HEK293 (cell line): ENCODE measurements at regions not wholly inside any gene's neighbourhood (a gene's known extent, or its start where the extent isn't known, plus 50 kb on each side); places are given as distances from the start of the nearest gene placed in this dataset.

Source experiments
- CTCF ChIA-PET: fragments of 350-600 bp; formaldehyde crosslinking; extraction: SDS; loops from one replicate; lab custom pipeline; 2021; ENCODE audit warnings: antibody characterized with exemption; lab: Yijun Ruan, JAX
- POLR2A ChIA-PET: fragments of 300-600 bp; formaldehyde crosslinking; extraction: SDS; loops from one replicate; lab custom pipeline; 2020; ENCODE audit warnings: antibody characterized with exemption, inconsistent platforms; lab: Yijun Ruan, JAX
- H3K27ac ChIP-seq: fragments of 200-500 bp; sonication (Bioruptor generic); 2 replicates; pipeline ENCODE4 v1.5.1; 2014; ENCODE audit warnings: low read depth, low read length, control low read depth, inconsistent platforms; ENCODE audit errors: extremely low read depth
- H3K36me3 ChIP-seq, 2 experiments: fragments of 200-500 bp in 1 of 2; sonication (Bioruptor generic) in 1 of 2; 1 replicate in 1 of 2; 2 replicates in 1 of 2; pipeline ENCODE4 v1.5.1; 2014 to 2017; ENCODE audit warnings: inconsistent platforms in 2 of 2, low read length in 2 of 2; ENCODE audit not compliant: control insufficient read depth in 2 of 2, insufficient read depth in 1 of 2
- H3K4me1 ChIP-seq: fragments of 200-500 bp; sonication (Bioruptor generic); 2 replicates; pipeline ENCODE4 v1.5.1; 2014; ENCODE audit warnings: mild to moderate bottlenecking, low read length, inconsistent platforms; ENCODE audit not compliant: control insufficient read depth, insufficient read depth
- H3K4me3 ChIP-seq: 2 replicates; pipeline ENCODE4 v1.5.1; 2011; ENCODE audit warnings: low read depth, mild to moderate bottlenecking, control low read depth, low read length, moderate library complexity
- H3K9me3 ChIP-seq: fragments of 200-500 bp; sonication (Bioruptor generic); 2 replicates; pipeline ENCODE4 v1.5.1; 2014; ENCODE audit warnings: low read depth, low read length, inconsistent platforms; ENCODE audit not compliant: control insufficient read depth, insufficient read depth
- BCL11A ChIP-seq: fragments of 450-650 bp; formaldehyde crosslinking; IDR thresholded peaks from 2 replicates; pipeline ENCODE4 v1.5.1; 2016; ENCODE audit warnings: low read depth, missing biosample characterization, missing genetic modification characterization
- FEZF1 ChIP-seq: fragments of 450-650 bp; formaldehyde crosslinking; IDR thresholded peaks from 2 replicates; pipeline ENCODE4 v1.5.1; 2016; ENCODE audit warnings: missing biosample characterization, missing genetic modification characterization
- GLIS1 ChIP-seq: fragments of 450-650 bp; formaldehyde crosslinking; IDR thresholded peaks from 2 replicates; pipeline ENCODE4 v1.5.1; 2016; ENCODE audit warnings: missing biosample characterization, missing genetic modification characterization
- KLF8 ChIP-seq: fragments of 450-650 bp; formaldehyde crosslinking; IDR thresholded peaks from 2 replicates; pipeline ENCODE4 v1.5.1; 2016; ENCODE audit warnings: missing biosample characterization, missing genetic modification characterization
- REST ChIP-seq: fragments of 450-650 bp; formaldehyde crosslinking; IDR thresholded peaks from 2 replicates; pipeline ENCODE4 v1.5.1; 2016; ENCODE audit warnings: missing biosample characterization, missing genetic modification characterization
- SCRT1 ChIP-seq: fragments of 450-650 bp; formaldehyde crosslinking; IDR thresholded peaks from 2 replicates; pipeline ENCODE4 v1.5.1; 2016; ENCODE audit warnings: missing biosample characterization, missing genetic modification characterization, borderline replicate concordance
- TRIM28 ChIP-seq: IDR thresholded peaks from 2 replicates; pipeline ENCODE4 v1.6.1; 2011; ENCODE audit warnings: low read length, control low read depth, borderline replicate concordance
- ZEB2 ChIP-seq: fragments of 450-650 bp; formaldehyde crosslinking; IDR thresholded peaks from 2 replicates; pipeline ENCODE4 v1.5.1; 2016; ENCODE audit warnings: missing biosample characterization, missing genetic modification characterization
- ZFP69B ChIP-seq: fragments of 450-650 bp; formaldehyde crosslinking; IDR thresholded peaks from 2 replicates; pipeline ENCODE4 v1.5.1; 2016; ENCODE audit warnings: missing biosample characterization, missing genetic modification characterization
- ZNF112 ChIP-seq: fragments of 450-650 bp; formaldehyde crosslinking; IDR thresholded peaks from 2 replicates; pipeline ENCODE4 v1.5.0; 2017; ENCODE audit warnings: missing biosample characterization, missing genetic modification characterization
- ZNF140 ChIP-seq: fragments of 450-650 bp; formaldehyde crosslinking; IDR thresholded peaks from 2 replicates; pipeline ENCODE4 v1.5.1; 2016; ENCODE audit warnings: missing biosample characterization, missing genetic modification characterization
- ZNF214 ChIP-seq: fragments of 450-650 bp; formaldehyde crosslinking; IDR thresholded peaks from 2 replicates; pipeline ENCODE4 v1.5.1; 2017; ENCODE audit warnings: missing biosample characterization, mild to moderate bottlenecking, missing genetic modification characterization, borderline replicate concordance
- ZNF335 ChIP-seq: fragments of 450-650 bp; formaldehyde crosslinking; conservative IDR thresholded peaks from 2 replicates; pipeline ENCODE4 v1.5.1; 2016; ENCODE audit warnings: missing biosample characterization, missing genetic modification characterization
- ZNF621 ChIP-seq: fragments of 450-650 bp; formaldehyde crosslinking; IDR thresholded peaks from 2 replicates; pipeline ENCODE4 v1.5.1; 2017; ENCODE audit warnings: missing biosample characterization, missing genetic modification characterization
- ZNF639 ChIP-seq: fragments of 450-650 bp; formaldehyde crosslinking; IDR thresholded peaks from 2 replicates; pipeline ENCODE4 v1.5.1; 2016; ENCODE audit warnings: missing biosample characterization, missing genetic modification characterization
- ZNF692 ChIP-seq: fragments of 450-650 bp; formaldehyde crosslinking; IDR thresholded peaks from 2 replicates; pipeline ENCODE4 v1.5.1; 2016; ENCODE audit warnings: missing biosample characterization, missing genetic modification characterization
- TF ChIP-seq, protein P1 (sequence below): fragments of 450-650 bp; formaldehyde crosslinking; IDR thresholded peaks from 2 replicates; pipeline ENCODE4 v1.5.1; 2016; ENCODE audit warnings: missing biosample characterization, missing genetic modification characterization
- TF ChIP-seq, protein P2 (sequence below): fragments of 450-650 bp; formaldehyde crosslinking; IDR thresholded peaks from 2 replicates; pipeline ENCODE4 v1.5.1; 2017; ENCODE audit warnings: missing biosample characterization, missing genetic modification characterization

DNA sequence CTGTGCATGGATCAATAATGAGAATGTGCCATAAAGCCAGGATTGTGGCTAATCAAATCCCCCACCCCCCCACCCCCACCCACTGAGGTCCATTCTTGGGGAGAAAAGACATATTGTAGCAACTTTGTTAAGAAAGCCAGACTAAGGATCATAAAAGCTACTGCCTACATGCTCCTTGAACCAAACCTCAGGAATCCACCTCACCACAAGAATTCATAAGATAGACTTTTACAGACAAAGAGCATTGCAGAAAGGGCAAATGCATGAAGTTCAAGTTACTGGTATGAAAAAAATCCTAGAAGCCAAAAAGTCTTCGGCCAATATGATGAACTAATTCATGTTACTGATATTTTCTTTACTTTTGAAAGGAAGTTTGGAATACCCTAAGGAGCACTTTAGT lies 187.9 kb upstream of the ARID1B start:
- H3K4me3 ChIP-seq, result no peak overlapping the region
- no peaks in the 10 kb centered on the region for H3K9me3 ChIP-seq
- CTCF ChIA-PET, result interaction anchor here (0.6 kb wide), 1 partner anchor 49 kb away, joined by 3 read pairs; no protein-coding TSS in a partner anchor
- H3K36me3 ChIP-seq, result no peaks in the 10 kb centered on the region
- TF ChIP-seq ZNF214 (no peak), ZNF639 (no peak), ZNF112 (tag by site-specific recombination) (no peak), BCL11A (no peak), TRIM28 (no peak), GLIS1 (tag by site-specific recombination) (no peak), ZFP69B (tag by site-specific recombination) (no peak), ZNF335 (no peak), FEZF1 (tag by site-specific recombination) (no peak), KLF8 (tag by site-specific recombination) (no peak), REST (tag by site-specific recombination) (no peak), SCRT1 (tag by site-specific recombination) (no peak), ZNF140 (tag by site-specific recombination) (no peak), ZEB2 (tag by site-specific recombination) (no peak), ZNF692 (tag by site-specific recombination) (no peak), ZNF621 (no peak)
- TF ChIP-seq, protein P1, sequence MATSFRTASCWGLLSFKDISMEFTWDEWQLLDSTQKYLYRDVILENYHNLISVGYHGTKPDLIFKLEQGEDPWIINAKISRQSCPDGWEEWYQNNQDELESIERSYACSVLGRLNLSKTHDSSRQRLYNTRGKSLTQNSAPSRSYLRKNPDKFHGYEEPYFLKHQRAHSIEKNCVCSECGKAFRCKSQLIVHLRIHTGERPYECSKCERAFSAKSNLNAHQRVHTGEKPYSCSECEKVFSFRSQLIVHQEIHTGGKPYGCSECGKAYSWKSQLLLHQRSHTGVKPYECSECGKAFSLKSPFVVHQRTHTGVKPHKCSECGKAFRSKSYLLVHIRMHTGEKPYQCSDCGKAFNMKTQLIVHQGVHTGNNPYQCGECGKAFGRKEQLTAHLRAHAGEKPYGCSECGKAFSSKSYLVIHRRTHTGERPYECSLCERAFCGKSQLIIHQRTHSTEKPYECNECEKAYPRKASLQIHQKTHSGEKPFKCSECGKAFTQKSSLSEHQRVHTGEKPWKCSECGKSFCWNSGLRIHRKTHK (tag by site-specific recombination), result no peak
- TF ChIP-seq, protein P2, sequence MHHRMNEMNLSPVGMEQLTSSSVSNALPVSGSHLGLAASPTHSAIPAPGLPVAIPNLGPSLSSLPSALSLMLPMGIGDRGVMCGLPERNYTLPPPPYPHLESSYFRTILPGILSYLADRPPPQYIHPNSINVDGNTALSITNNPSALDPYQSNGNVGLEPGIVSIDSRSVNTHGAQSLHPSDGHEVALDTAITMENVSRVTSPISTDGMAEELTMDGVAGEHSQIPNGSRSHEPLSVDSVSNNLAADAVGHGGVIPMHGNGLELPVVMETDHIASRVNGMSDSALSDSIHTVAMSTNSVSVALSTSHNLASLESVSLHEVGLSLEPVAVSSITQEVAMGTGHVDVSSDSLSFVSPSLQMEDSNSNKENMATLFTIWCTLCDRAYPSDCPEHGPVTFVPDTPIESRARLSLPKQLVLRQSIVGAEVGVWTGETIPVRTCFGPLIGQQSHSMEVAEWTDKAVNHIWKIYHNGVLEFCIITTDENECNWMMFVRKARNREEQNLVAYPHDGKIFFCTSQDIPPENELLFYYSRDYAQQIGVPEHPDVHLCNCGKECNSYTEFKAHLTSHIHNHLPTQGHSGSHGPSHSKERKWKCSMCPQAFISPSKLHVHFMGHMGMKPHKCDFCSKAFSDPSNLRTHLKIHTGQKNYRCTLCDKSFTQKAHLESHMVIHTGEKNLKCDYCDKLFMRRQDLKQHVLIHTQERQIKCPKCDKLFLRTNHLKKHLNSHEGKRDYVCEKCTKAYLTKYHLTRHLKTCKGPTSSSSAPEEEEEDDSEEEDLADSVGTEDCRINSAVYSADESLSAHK (tag by site-specific recombination), result no peak
- no peak overlapping the region for H3K27ac ChIP-seq
- no peaks in the 10 kb centered on the region for H3K4me1 ChIP-seq
- POLR2A ChIA-PET, result no interaction called here
